HG03469 (cell line): ENCODE measurements at regions not wholly inside any gene's neighbourhood (a gene's known extent, or its start where the extent isn't known, plus 50 kb on each side); places are given as distances from the start of the nearest gene placed in this dataset.
"Not testable (repeated sequence)": the region's sequence is repeated elsewhere in the genome, so short reads cannot be mapped to it uniquely, and the experiment has no call there.

ENCODE experiments used
- ATAC-seq: cut with Tn5 transposase; IDR thresholded peaks from one replicate; pipeline ENCODE4 v1.9.1; 2021; ENCODE audit warnings: mild to moderate bottlenecking, moderate library complexity, moderate number of reproducible peaks; ENCODE audit not compliant: unreplicated experiment

DNA sequence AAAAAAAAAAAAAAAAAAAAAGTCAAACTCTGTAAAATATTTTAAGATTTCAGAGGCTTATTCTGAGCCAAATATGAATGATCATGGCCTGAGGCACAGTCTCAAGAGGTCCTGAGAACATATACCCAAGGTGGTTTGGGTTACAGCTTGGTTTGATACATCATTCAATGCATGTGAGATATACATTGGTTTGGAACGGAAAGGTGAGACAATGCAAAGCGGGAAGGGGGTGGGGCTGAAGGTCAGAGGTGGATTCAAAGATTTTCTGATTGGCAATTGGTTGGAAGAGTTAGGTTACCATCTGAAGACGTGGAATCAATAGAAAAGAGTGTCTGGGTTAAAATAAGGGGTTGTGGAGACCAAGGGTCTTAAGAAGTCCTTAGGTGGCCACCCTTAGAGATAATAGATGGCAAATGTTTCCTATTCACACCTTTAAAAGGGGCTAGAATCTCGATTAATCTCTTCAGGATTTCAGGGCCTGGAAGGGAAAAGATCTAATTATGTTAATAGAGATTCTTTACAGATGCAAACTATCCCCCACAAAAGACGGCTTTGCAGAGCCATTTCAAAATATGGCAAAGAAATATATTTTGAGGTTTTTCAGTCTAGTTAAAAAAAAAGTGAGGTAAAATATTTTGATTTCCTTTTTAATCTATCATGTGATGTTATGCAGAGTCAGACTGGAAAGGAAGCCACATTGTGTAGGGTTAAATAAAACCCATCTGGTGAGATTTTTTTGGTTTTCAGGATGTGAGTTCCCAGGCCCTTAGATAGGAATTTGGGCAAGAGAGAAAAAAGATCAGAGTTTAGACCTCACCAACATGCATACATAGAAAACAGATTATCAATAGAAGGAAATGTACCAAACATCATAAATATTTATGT is 173.8 kb upstream of the CNOT2 start:
- ATAC-seq: no peak

DNA sequence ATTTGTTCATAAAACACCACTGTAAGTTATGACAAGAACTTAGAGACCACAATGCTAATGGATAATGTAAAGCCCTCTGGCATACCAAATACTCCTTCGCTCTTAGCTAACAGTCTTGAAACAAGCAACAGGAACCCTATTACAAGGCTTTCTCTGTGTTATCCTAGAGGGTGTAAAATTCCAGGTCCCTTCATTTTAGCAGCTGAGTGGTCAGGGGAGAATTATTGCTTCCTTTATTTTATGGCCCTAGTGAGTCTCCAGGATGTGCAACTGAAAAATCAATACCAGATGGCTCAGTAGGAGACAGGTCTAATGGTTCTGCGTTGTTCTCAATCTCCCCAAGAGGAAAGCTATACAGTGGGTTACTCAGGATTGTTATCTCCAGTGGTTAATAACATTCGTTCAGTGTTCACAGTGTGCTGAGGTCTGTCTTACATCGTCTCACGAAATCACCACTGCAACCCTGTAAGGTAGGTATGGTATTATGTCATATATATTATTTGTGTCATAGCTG is 172.7 kb upstream of the CNOT2 start:
- ATAC-seq: no peak

DNA sequence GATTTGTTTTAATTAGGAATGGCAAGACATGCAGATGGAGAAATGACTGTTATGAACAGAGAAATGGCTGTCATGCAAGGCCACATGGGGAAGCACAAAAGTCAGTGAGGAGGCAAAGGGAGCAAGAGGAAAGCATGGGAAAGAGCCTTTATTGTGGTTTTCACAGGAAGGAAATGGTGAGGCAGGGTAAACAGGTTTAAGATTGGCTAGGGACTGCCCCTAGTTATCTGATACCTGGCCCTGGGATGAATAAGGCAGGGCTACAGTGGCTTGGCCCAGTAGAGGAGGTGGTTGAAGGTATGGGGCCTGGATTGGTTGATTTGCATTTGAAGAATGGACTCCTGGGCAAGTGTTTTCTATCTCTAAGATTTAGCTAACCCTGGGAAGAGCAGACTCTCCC is 168.7 kb upstream of the CNOT2 start:
- no peak for ATAC-seq

DNA sequence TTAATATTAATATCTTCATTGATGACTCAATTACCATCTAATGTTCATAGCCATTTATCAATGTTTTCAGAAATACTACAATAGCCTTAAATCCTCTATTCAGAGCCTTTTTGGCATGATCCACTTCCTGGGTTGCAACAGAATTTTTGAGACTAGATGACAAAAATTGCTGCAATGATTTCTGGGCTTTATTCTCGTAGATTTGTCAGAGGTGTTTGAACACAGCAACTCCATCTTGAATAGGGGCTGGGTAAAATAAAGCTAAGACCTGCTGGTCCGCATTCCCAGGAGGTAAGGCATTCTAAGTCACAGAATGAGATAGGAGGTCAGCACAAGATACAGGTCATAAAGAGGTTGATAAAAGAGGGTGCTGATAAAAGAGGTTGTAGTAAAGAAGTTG is 165.8 kb upstream of the CNOT2 start:
- no peak for ATAC-seq

DNA sequence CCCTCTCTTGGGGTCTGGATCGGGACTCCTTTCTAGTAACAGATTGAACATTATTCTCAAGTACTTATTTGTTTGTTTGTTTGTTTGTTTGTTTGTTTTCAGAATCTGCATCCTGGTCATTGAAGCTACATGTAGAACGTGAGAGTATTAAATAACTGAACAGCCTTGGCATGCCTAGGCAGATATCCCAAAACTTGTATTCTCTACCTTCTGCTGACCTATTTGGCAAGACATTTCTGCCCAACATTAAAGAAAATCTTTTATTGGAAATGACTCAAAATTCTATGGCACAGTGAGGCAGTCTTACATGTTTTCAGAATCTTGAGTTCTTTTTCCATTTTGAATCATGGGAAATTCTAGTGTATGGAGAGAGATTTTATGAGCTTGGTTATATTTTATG is 165.1 kb upstream of the CNOT2 start:
- no peak for ATAC-seq

DNA sequence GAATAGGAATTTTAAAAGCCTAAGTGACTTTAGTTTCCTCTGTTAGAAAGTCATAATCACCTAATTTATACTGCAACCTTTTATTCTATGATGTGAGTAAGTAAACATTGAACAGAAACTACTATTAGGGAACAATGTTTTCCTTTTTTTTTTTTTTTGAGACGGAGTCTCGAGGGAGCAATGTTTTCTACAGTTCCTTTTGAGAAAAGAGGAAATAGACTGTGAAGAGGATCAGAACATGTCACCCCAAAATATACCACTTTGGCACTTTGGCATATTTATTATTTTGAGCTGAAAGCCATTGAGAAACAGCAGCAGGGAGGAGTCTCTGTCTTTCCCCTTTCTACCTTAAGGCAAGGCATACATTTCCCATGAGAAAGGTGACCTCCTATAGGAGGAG is 162.7 kb upstream of the CNOT2 start:
- ATAC-seq: no peak

DNA sequence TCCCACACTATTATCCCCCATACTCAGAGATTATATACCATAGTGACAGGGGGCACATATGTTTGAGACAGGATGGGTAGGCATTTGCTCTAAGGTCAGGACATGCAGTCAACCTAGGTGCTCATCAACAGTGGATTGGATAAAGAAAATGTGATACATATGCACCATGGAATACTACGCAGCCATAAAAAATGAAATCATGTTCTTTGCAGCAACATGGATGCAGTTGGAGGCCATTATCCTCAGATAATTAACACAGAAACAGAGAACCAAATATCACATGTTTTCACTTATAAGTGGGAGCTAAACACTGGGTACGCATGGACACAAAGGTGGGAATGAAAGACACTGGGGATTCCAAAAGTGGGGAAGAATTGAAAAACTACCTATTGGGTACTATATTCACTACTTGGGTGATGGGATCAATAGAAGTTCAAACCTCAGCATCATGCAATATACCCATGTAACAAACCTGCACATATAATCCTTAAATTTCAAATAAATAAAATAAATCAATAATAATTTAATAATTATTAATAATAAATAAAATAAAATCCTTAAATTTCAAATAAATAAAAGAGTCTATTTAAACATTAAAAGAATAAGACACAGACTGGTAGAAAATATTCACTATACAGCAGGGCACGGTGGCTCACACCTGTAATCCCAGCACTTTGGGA is 160.1 kb upstream of the CNOT2 start:
- ATAC-seq: no peak

DNA sequence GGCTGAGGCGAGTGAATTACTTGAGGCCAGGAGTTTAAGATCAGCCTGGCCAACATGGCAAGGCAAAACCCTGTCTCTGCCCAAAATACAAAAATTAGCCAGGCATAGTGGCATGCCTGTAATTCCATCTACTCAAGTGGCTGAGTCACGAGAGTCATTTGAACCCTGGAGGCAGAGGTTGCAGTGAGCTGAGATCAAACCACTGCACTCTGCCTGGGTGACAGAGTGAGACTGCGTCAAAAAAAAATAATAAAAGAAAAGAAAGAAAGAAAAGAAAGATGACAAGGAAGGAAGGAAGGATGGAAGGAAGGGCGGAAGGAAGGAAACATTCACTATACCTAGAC is 159.6 kb upstream of the CNOT2 start:
- no peak for ATAC-seq

DNA sequence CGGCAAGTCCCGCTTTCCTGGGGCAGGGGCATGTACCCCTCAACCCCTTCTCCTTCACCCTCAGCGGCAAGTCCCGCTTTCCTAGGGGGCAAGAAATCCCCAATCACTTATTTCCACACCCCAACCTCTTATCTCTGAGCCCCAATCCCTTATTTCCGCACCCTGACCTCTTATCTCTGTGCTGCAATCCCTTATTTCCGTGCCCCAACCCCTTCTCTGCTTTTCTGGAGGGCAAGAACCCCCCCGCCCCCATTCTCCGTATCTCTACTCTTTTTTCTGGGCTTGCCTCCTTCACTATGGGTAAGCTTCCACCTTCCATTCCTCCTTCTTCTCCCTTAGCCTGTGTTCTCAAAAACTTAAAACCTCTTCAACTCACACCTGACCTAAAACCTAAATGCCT is 156.9 kb upstream of the CNOT2 start:
- not testable (repeated sequence) for ATAC-seq

DNA sequence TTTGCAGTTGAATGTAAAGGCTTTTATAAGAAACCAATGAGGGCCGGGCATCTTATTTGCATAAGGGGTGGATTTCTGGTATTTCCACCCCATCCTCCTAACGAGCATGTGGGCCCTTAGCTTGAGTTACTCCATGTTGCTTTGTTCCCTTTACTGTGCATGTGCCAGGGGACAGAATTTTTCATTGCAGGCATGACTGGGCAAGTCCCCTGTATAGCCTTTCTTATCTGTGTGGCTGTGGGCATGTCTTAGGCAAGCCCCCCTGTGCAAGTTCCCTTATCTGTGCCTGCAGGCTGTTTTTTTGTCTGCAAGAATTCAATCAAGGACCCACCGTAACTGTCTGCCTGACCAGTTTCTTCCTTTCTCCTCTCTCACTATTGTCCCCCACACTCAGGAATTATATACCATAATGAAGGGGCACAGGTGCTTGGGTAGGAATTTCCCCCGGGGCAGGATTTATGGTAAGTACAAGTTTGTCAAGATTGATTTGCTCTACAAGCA is 152.2 kb upstream of the CNOT2 start:
- no peak for ATAC-seq

DNA sequence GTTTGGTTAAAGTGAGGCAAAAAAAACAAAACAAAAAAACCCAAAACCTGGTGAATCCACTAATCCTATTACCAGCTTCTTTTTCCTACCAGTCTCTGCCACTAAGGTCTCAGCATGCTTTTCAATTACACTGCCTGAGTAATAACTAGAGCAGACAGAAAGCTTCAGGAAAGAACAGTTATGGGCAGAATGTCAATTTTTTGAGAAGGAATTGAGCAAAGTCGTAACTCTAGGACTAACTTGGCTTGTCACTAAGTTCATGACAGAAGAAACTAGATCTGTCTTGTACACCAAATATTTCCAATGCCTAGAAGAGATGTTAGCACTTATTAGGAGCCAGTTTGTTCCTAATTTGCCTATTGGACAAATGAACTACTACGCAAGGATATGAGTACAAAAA is 148.8 kb upstream of the CNOT2 start:
- no peak for ATAC-seq

DNA sequence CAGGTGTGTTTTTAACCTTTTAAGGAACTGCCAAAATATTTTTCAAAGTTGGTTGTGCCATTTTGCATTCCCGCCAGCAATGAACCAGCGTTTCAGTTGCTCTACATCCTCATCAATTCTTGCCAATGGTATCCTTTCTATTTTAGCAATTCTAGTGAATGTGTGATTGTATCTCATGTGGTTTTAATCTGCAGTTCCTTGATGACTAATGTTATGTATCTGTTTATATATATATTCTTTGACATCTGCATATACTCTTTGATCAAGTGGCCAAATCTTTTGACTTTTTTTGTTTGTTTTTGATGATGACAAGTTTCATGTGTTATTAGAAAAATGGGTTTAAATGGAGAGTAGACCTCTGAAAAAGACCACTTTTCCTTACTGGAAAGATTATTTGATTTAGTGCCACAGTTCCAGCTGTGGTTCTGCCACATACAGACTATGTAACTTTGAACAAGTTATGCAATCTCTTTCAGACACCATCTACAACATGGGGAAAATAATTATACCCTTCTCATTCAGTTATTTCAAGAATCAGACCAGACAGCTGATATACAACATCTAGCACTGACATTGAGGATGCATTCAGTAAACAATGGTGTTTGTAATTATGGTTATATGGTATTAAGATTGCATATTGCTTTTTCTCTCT is 146.3 kb upstream of the CNOT2 start:
- ATAC-seq: no peak

DNA sequence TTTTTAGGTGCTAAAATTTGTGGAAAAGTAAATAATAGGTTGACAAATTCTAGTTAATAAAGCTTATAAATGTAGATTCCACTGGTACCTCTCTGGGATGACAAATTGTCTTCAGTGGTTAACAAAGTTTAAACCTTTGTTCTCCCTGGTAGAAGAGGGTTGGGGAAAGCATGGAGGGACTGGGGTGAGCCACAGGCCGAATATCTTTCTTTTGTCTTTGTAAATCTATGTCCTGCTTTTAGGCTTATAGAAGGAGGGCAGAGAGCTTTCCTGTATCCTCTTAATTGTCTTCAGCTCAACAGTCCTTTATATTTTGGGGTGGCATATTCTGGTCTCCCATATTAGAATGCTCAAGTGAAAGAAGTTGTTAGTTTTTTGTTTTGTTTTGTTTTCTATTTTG is 142.2 kb upstream of the CNOT2 start:
- no peak for ATAC-seq

DNA sequence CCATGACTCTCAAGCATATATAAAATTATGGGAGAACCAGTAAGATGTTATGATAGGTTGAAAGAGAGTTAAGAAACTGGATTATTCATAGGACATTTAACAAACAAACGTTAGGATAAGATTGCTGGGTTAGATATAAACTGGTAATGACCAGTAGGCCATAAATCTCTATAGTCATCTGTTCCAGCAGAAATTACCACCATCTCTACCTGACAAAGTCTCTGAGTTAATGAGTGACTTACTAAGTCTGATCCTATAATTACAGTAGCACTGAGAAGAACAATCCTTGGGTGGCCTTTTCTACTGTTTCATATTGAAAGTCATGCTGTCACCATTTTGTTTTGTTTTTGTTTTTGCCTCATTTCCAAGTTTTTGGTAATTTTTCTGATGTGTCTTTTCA is 136.9 kb upstream of the CNOT2 start:
- ATAC-seq: no peak

DNA sequence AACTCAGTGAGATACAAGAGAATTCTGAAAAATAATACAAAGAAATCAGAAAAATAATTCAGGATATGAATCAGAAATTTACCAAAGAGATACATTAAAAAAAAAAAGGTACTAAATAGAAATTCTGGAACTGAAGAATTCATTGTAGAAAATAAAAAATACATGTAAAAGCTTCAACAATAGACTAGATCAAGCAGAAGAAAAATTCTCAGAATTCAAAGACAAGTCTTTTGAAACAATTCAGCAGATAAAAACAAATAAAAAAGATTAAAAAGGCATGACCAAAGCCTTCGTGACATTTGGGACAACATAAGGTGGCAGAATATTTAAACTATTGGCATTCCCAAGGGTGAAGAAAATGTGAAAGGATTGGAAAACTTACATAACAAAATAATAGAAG is 133.1 kb upstream of the CNOT2 start:
- ATAC-seq: no peak

DNA sequence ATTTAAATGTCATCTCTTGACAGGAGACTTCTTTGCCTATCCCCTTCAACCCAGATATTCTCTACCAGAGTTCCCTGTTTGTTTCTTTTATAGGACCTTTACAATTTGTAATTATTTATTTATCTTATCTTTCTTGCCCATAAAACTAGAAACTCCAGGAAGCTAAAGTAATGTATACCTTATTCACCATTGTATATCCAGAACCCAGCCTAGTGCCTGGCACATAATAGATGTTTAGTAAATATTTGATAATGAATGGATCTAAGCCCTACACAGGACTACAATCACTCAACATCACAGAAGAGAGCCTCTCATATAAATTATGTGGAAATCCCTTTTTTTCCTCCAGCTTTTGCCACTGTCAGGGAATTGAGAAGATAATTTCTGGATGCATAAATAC is 125.6 kb upstream of the CNOT2 start:
- ATAC-seq: no peak

DNA sequence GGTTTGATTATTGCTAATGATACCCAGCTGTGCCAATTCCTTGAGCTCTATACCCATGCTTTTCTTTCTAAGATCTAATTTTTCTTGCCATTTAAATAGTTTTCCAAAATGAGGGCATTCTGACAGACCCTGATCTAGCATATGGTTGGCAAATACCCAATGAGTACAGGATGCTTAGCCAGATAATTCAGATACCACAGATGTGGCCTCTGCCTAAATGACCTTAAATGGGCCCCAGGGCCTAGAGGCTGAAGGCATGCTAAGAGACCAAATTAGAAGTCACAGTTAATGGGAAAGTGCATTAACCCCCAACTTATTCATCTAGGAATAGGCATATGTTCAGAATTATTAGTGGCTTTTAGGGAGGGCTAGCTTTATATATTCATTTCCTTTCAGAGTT is 122.3 kb upstream of the CNOT2 start:
- no peak for ATAC-seq

DNA sequence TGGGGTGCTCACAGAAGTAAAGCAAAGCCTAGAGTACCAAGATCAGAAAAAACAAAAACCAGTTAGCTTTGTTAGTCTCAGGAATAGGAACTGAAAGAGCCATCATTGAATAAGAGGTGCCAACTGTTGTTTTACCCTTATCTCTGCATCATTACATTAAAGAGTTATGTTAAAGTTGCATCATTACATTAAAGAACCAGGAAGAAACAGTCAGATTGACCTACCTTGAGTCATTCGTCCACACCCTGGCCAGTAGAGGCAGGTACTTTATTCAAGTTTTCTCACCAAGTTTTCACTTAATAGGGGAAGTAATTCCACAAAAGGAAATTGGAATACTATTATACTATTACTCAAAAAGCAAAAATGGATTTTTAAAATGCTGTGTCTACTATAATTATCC is 121.7 kb upstream of the CNOT2 start:
- ATAC-seq: no peak

DNA sequence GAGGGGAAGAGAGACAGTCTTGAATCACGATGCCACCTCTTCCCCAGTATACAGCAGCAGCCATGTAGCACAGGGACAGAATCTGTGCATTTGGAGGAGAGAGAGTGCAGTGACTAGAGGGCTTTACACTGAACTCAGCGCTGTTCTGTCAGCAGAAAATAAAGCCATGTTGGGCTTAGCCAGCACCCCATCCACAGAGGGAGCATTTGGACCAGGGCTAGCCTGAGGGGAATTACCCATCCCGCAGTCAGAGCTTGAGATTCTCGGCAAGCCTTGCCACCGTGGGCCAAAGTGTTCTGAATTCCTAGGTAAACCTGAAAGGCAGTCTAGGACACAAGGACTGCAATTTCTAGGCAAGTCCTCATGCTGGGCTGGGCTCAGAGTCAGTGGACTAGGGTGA is 120.4 kb upstream of the CNOT2 start:
- ATAC-seq: no peak

DNA sequence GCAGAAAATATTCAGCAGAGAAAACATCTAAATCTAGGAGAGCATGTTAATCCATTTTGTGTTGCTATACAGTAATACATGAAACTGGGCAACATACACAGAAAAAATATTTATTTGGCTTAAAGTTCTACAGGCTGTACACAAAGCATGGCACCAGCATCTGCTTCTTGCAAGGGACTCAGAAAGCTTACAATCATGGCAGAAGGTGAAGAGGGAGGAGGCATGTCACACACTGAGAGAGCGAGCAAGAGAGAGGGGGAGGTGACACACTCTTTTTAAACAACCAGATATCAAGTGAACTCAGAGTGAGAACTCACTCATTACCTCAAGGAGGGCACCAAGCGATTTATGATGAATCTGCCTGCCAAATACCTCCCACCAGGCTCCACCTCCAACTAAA is 94.2 kb upstream of the CNOT2 start:
- ATAC-seq: no peak

DNA sequence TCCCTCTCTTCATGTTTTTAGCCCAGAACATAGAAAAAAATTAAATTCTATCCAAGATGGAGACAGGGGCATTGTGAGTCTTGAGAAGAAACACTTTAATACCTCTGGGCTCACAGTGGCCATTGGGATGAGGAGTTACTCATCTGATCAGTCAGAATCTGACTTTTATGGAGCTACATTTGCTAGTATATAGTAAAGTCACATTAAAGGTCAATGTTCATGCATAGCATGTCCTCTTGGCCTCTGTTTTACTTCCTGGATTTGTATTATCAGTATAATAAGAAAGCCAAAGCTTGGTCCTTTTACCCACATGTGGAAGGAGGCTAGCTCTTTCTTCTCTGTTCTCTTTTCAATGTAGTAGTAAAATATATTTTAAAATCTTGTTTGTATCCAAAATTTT is 93.6 kb upstream of the CNOT2 start:
- no peak for ATAC-seq

DNA sequence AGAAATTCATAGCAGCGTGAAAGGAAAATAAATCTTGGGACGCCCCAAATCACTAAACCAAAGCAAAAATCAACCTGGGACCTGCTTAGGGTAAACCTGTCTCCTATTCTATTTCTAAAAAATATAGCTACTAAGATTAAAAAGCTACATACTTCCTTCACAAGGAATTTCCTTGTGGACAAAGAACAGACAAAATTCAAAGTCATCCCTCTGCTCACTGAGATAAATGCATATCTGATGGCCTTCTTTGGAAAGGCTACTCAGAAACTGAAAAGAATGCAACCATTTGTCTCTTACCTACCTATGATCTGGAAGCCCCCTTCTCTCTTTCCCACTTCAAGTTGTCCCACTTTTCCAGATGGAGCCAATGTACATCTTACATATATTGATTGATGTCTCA is 93.0 kb upstream of the CNOT2 start:
- no peak for ATAC-seq
